ENCODE measurements at regions not wholly inside any gene's neighbourhood (a gene's known extent, or its start where the extent isn't known, plus 50 kb on each side); places are given as distances from the start of the nearest gene placed in this dataset.

- no peak for DNase-seq
Observed at GRCh38 chr13:33891196-33891742, 73.3 kb downstream of the RFC3 start.

- no peak for DNase-seq
Observed at GRCh38 chr13:33893559-33893958, 75.6 kb downstream of the RFC3 start.

- DNase-seq: no peak
Observed at GRCh38 chr13:33904431-33904830, 86.5 kb downstream of the RFC3 start.

GRCh38 chr13:33908116-33908515, 90.2 kb downstream of the RFC3 start:
- no peak for DNase-seq

GRCh38 chr13:33910255-33910654, 92.3 kb downstream of the RFC3 start:
- DNase-seq: no peak

- DNase-seq: no peak
Observed at GRCh38 chr13:33911521-33911920, 93.6 kb downstream of the RFC3 start.

GRCh38 chr13:33913829-33914228, 95.9 kb downstream of the RFC3 start:
- DNase-seq: no peak

GRCh38 chr13:33917190-33917589, 99.2 kb downstream of the RFC3 start:
- DNase-seq: no peak

- DNase-seq: no peak
Observed at GRCh38 chr13:33918199-33918932, 100.4 kb downstream of the RFC3 start.

GRCh38 chr13:33919120-33919519, 101.2 kb downstream of the RFC3 start:
- DNase-seq: no peak

GRCh38 chr13:33925563-33925962, 107.6 kb downstream of the RFC3 start:
- DNase-seq: no peak

GRCh38 chr13:33927315-33927714, 109.4 kb downstream of the RFC3 start:
- no peak for DNase-seq

GRCh38 chr13:33931397-33932311, 113.7 kb downstream of the RFC3 start:
- DNase-seq: peak; percentile 8 to 35

- no peak for DNase-seq
Observed at GRCh38 chr13:33932769-33933406, 114.9 kb downstream of the RFC3 start.

- DNase-seq: no peak
Observed at GRCh38 chr13:33933810-33934209, 115.9 kb downstream of the RFC3 start.

GRCh38 chr13:33934343-33934742, 116.4 kb downstream of the RFC3 start:
- DNase-seq: no peak

GRCh38 chr13:33934951-33935371, 117.0 kb downstream of the RFC3 start:
- DNase-seq: no peak

- DNase-seq: no peak
Observed at GRCh38 chr13:33935969-33936368, 118.0 kb downstream of the RFC3 start.

GRCh38 chr13:33937373-33938098, 119.6 kb downstream of the RFC3 start:
- DNase-seq: no peak

- DNase-seq: no peak
Observed at GRCh38 chr13:33940256-33940655, 122.3 kb downstream of the RFC3 start.

GRCh38 chr13:33940898-33941297, 122.9 kb downstream of the RFC3 start:
- no peak for DNase-seq

- no peak for DNase-seq
Observed at GRCh38 chr13:33945477-33945876, 127.5 kb downstream of the RFC3 start.

- no peak for DNase-seq
Observed at GRCh38 chr13:33953203-33953602, 135.3 kb downstream of the RFC3 start.
